COLO668 (cell line): ENCODE measurements at regions not wholly inside any gene's neighbourhood (a gene's known extent, or its start where the extent isn't known, plus 50 kb on each side); places are given as distances from the start of the nearest gene placed in this dataset.
"Not testable (repeated sequence)": the region's sequence is repeated elsewhere in the genome, so short reads cannot be mapped to it uniquely, and the experiment has no call there.

Source experiments
- DNase-seq: peaks from one replicate; lab custom pipeline; 2025; ENCODE audit not compliant: unreplicated experiment; lab: John Stamatoyannopoulos, UW

DNA sequence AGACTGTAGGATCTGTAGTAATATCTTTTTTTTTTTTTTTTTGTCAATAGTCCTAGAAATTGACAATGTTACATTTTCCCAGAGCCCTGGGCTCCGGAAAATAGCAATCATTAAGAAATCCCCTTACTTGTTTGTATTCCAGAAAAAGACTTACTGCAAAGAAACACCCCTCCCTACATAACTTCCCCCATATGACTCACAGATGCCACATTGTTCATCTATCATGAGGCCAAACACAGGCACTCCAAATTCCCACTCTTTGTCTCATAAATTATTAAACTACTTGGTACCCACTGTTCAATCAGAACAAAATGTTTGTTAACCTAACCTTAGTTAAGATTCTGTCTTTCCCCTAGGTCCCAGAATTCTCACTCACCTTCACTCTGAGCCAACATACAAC is 53.5 kb downstream of the TEX51 start:
- DNase-seq: no peak

GRCh38 chr2:126953483-126953882 is 54.8 kb downstream of the TEX51 start:
- no peak for DNase-seq

DNA sequence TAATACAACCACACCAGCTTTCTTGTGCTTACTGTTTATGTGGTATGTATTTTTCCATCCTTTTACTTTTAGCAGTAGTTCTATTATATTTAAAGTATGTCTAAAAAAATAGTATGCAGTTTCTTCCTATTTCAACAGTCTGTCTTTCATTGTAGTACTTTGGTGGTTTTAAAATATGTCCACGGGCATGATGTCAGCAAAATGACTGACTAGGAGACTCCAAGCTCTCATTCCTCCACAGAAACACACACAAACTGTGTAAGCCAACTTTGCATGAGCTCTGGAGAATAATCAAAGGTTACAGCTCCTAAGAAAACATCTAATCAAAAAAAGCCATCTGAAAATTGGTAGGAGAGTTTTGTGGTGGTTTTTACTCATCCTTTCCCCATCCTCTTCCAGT is 56.1 kb downstream of the TEX51 start:
- DNase-seq: no peak

- not testable (repeated sequence) for DNase-seq
Observed at GRCh38 chr2:126956773-126957172, 58.1 kb downstream of the TEX51 start.

DNA sequence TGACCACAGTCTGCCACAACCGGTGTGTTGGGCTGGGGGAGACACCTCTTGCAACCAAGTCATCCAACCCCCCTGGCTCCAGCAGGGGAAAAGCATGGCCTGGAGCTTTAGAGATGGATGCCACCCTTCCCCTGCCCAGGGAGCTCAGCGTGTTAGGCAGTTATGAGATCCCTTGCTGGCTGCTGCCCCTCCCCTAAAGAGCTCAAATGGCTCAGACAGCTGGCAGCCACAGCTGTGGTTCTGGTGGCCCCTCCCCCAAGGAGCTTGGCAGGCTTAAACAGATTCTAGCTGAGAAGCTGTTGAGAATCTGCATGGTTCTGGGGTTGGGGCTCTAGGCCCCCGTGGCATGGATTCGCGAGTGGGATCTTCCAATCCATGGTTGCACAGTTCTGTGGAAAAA is 64.7 kb downstream of the TEX51 start:
- no peak for DNase-seq

DNA sequence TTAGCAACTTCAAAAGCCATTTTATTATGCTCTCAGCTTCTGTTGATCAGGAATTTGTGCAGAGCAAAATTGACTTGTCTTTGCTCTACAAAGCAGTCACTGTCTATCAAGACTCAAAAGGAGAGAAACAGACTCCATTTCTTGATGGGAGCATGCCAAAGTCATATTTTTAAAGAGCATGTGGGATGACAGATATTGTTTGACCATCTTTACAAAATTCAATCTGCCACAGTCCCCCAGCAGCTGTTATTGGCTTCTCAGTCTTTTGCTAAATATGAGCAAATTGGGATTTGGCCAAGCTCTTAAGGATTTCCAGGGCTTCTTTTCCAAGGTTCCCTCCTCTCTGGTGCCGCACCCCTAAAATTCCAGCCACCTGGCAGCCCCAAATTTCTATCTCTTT is 67.9 kb downstream of the TEX51 start:
- DNase-seq: no peak

DNA sequence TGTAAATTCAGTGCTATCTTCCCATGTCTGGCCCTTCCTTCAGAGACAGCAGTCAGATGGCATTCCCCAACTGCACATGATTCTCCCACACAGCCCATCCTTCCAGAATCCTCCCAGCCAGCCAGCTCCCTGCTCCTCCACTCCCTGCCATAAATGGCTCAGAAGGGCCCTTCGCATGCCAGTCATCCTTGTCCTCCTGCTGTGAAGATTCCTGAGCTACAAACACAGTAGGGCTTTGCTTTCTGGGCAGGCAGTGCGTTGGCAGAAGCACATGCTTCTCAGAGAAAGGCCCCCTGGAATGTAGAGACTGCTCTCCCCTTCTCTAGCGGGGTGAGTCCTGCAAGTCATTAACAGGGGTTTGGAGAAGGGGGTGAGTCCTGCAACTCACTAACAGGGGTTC is 71.9 kb downstream of the TEX51 start:
- no peak for DNase-seq

- DNase-seq: no peak
Observed at GRCh38 chr2:126971162-126971480, 72.4 kb downstream of the TEX51 start.

- DNase-seq: peak; percentile 81
Observed at GRCh38 chr2:126971481-126972278, 73.0 kb downstream of the TEX51 start.

- DNase-seq: no peak
Observed at GRCh38 chr2:126972279-126972626, 73.6 kb downstream of the TEX51 start.

DNA sequence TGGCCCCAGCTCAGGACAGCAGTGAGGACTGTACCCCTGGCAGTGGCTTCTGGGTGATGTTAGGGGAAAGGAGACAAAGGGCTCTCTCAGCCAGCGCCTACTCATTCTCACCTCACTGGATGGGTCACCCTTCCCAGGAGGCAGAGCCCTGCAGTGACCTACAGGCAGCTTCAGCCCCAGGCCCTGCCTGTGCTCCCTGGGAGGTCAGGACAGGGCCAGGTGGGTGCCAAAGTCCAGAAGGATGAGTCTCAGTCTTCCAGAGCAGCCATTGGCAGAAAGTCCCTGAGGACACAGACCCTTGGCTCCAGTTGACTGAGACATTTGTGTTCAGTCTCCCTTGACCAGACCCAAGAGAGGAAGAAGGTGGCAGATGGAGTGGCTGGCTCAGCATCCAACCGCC is 75.1 kb downstream of the TEX51 start:
- DNase-seq: no peak

DNA sequence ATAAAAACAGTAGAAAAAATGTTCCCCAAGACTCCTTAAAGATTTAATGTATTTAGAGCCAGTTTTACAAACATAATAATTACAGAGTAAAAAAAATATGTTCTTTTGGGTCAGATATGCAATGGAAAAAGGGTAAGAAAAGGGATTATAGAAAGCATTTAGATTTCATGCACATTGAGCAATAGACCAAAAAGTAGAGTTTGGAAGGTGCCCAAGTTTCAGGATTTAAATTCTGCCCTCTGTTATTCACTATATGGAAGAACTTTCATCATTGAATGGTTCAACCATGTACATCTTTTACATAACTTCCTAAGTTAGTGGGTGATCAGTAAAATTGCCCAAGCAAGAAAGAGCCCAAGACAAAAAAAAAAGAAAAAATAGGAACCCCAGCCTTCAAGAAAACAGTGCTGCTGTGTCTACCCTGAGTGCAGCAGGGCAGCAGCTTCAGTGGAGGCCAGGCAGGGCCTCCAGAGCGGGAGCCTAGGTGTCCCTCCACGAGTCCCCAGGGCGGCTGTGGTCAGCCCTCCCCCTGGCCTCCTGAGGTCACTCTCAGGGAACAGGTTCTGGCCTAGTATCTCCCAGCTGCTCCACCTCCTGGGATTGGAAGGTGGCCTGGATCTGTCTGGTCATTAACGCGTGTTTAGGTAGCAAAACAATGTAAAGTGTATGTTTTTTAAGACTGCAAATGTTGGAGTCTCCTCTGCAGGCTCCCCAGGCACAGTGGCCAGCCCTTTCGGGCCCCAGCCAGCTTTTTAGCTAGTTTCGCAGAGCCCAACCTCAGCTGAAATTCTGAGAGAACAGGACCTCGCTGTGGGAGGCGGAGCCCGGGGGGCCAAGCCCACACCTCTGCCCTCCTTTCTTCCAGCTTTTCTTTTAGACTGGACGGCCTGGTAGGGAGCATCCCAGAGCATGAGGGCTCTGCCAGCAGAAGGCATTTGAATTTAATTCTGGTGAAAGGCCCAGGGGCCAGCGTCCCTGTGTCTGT is 77.3 kb downstream of the TEX51 start:
- DNase-seq: no peak

GRCh38 chr2:126976721-126977328 is 78.1 kb downstream of the TEX51 start:
- DNase-seq: no peak

GRCh38 chr2:126978333-126978732 is 79.6 kb downstream of the TEX51 start:
- DNase-seq: no peak

GRCh38 chr2:126979039-126980003 is 80.6 kb downstream of the TEX51 start:
- DNase-seq: no peak

DNA sequence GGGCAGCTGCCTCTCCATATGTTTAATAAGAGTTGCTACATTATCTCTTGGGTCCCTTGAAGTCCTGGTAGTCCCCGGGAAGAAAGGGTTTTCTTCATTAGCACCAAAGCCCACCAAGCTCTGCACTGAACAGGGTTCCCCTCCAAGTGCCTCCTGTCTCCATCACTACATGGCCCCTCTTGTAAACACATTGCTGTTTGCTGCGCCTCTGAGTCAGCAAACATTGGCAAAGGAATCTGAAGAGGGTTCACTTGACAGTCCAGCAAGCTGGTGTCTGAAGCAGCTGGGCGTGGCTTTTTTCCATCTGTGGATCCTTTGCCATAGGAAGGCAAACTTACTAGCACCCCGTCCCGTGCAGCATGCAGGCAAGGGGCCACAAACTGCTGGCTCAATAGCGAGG is 82.8 kb downstream of the TEX51 start:
- no peak for DNase-seq

GRCh38 chr2:126982935-126983334 is 84.2 kb downstream of the TEX51 start:
- no peak for DNase-seq

- DNase-seq: no peak
Observed at GRCh38 chr2:126986631-126987187, 88.0 kb downstream of the TEX51 start.

GRCh38 chr2:126988482-126988881 is 89.8 kb downstream of the TEX51 start:
- DNase-seq: no peak

DNA sequence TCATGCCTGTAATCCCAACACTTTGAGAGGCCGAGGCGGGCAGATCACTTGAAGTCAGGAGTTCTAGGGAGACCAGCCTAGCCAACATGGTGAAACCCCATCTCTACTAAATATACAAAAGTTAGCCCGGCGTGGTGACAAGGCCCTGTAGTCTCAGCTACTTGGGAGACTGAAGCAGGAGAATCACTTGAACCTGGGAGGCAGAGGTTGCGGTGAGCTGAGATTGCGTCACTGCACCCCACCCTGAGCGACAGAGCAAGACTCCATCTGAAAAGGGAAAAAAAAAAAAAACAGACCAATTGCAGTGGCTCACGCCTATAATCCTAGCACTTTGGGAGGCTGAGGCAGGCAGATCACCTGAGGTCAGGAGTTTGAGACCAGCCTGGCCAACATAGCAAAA is 90.4 kb downstream of the TEX51 start:
- DNase-seq: not testable (repeated sequence)
